NCI-H2171 (cell line): ENCODE measurements at regions not wholly inside any gene's neighbourhood (a gene's known extent, or its start where the extent isn't known, plus 50 kb on each side); places are given as distances from the start of the nearest gene placed in this dataset.

Experiments used
- DNase-seq: peaks from one replicate; lab custom pipeline; 2025; lab: John Stamatoyannopoulos, UW

GRCh38 chr14:55734731-55735130, 154.7 kb downstream of the KTN1 start:
- DNase-seq = no peak

DNA sequence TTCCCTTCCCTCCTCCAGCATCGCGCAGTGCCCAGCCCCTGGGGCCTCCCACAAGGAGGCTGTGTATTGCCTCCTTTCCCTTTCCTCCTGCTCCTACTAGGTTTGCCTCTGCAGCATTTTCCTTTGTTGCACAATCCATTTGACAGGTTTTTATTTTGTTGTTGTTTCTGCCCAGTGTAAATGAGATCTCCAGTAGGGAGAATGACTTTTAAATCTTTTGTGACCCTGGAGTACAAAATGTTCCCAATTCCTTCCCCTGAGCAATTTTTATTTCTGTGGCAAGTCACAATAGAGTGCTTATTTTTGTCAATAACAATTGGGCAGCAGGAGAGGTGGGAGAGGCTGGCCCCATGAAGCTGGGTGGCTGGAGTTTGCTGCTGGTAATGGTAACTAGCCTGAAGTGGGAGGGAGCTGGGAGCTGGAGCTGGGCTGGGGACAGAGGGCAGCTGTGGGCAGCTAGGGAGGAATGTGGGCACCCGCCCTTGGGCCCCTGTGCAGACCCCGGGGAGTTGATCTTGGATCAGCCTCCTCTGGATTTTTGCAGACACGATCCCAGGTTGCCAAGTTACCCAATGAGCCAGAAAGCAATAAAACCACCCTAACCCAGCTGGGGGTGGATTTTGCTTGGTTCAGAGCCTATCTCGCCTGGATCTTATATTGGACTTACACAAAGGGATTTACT, 160.1 kb downstream of the KTN1 start:
- DNase-seq = no peak

GRCh38 chr14:55740649-55740989, 160.6 kb downstream of the KTN1 start:
- DNase-seq = no peak

DNA sequence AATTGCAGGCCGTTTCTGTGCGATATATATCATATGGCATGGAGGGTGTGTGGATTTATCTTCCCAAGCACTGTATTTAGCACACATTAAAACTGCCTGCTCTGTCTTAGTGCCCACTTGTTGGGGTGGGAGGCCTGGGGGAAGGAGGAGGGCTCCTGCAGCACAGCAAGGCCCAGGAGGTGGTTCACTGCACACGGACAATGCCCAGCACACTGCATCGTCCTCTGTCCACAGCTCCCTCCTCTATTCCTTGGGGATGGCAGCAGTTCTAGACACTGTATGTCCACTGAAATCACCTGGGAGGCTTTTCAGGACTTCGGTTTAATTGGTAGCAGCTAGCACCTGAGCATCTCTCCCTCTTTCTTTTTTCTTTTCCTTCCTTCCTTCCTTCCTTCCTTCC, 161.2 kb downstream of the KTN1 start:
- DNase-seq = no peak

DNA sequence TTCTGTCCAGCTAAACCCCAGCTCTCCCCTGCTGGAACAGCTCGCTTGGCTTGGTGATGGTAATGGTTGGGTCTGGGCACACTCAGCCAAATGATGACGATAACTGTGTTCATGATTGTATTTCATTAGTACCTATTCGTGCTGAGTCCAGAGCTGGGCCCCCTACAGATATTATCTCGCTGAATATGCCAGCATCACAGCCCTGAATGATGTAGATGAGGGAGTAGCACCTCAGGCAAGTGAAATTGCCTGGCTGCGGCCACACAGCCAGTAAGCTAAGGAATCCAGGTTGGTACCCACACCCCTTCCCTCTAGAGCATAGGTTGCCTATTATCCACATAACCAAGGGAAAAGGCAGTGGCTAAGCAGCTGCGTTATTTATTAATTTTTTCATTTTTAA, 163.5 kb downstream of the KTN1 start:
- DNase-seq = no peak

DNA sequence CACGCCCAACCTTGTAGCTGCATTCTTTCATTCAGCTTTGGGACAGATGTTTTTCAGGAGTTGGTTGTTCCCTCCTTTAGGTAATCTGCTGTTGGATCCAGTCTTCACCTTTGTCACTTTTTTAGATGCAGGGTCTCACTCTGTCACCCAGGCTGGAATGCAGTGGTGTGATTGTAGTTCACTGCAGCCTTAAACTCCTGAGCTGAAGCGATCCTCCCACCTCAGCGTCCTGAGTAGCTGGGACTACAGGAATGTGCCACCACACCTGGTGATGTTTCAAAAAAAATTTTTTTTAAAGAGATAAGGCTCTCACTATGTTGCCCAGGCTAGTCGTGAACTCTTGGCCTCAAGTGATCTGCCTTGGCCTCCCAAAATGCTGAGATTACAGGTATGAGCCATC, 164.3 kb downstream of the KTN1 start:
- no peak for DNase-seq

GRCh38 chr14:55745906-55746305, 165.9 kb downstream of the KTN1 start:
- DNase-seq = no peak

DNA sequence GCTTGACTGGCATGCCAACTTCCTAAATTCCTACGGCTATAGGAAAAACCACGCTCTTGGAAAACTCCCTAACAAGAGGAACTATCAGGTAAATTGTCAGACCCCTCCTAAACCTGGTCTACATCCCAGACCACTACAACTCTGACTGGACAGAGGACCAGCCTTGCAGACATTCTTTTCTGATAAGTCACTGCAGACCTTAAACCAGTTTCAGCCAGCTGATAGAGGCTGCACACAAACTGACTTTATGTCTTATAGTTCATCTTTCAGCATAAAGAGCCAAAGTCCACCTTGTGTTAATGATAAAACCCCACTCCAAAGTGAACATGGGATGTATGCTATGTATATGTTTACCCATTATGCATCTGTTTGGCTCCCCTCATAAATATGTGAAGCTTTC, 166.6 kb downstream of the KTN1 start:
- no peak for DNase-seq

DNA sequence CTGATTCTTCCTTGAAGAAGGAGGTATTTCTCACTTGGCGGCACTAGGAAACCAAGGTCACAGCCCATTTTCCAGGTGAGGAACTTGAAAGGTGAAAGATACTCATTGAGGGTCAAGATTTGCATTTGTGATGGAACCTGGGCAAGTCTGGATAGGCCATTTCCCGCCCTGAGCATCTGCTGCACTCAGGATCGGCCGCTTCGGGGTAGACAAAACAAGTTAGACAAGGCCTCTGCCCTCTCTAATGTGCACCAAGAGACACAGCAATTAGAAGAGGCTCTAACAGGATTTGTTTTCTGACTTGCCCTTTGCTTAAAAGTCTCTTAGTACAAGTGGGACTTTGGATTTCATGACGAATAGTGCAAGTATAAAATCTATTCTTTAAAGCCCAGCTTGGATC, 167.2 kb downstream of the KTN1 start:
- no peak for DNase-seq

GRCh38 chr14:55749201-55749812, 169.3 kb downstream of the KTN1 start:
- DNase-seq = peak; percentile 6

GRCh38 chr14:55749946-55750345, 169.9 kb downstream of the KTN1 start:
- no peak for DNase-seq

DNA sequence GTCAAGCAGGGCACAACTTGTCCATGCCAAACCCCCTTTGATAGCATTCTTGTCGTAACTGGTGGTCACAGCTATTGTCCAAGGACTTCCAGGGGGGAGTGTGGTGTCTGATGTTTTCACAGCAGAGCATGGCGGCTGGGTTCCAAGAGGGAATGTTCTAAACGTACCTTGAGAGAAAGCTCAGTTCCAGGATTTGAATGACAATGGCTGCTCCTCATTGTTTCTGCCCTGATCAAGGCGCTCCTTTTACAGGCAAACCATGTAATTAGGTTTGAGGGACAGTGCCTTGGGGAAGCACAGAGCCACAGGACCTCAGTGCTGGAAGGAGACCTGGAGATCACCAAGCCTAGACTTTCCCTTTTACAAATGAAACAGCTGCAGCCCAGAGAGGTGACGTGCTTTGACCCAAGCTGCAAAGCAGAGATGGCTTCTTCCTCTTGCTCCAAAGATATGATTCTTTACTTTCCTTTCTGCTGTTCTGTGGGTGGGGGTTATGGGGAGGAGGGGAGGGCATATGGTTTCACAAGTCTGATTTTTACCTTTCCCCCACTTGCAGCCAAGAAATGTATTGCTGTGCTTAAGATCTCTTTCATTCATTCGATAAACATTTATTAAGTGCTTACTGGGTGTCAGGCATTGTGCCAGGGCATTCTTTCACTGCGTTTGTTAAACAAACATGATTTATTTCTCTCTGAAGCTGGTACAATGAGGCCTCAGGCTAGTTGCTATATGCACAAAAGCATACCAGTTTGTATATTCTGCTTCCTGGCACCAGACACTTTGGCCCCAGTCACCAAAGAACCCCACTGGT, 172.8 kb downstream of the KTN1 start:
- no peak for DNase-seq

GRCh38 chr14:55754471-55754870, 174.5 kb downstream of the KTN1 start:
- DNase-seq = no peak

DNA sequence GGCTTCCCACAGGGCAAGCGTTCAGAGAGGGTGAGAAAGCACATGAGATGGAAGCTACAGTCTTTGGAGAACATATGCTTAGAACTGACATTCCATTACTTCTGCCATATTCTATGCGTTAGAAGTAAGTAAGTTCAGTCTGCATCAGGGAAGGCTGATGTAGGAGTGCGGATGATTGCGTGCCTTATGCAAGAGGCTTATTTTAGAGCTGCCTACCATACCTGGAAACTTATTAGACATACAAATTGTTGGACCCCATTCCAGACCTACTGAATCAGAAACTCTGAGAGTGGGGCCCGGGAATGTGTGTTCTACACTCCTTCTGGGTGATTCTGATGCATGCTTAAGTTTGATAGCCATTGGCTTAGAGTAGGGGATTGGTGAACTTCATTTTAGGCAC, 174.9 kb downstream of the KTN1 start:
- no peak for DNase-seq

DNA sequence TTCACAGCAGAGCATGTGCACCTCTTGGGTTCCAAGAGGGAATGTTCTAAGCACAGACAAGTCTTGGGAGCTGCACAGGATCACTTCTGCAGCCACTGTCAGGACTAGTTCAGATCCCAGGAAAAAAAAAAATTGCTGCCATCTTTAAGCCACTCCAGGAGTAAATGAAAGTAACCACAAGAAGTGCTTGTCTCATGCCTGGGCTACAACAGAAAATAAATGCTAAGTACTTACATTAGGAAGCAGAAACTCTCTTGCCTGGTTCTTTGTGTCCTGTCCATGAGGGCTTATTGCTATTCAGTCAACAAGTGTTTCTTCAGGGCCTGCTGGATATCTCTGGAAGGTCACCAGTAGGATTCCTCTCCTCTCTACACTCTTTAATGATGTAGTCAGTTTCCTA, 176.1 kb downstream of the KTN1 start:
- DNase-seq = no peak

DNA sequence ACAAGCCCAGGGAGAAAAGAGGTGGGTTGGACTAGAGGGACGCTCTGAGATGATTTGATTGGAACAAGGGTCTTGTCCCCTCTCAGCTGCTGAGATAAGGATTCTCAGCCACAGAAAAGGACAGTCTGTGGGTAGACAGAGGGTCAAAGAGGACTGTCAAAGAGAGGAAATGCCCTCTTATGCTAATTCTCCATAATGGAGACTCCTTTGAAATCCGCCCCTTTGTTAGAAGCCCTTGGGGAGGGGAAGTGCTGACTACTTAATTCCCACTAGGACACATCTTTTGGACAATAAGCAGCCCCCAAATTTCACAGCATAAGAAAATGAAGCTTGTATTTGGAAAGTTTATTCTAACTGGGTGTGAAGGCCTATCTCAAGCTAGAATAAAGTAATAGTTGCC, 176.6 kb downstream of the KTN1 start:
- DNase-seq = no peak

GRCh38 chr14:55758796-55759195, 178.8 kb downstream of the KTN1 start:
- no peak for DNase-seq

GRCh38 chr14:55760789-55761566, 181.0 kb downstream of the KTN1 start:
- no peak for DNase-seq

DNA sequence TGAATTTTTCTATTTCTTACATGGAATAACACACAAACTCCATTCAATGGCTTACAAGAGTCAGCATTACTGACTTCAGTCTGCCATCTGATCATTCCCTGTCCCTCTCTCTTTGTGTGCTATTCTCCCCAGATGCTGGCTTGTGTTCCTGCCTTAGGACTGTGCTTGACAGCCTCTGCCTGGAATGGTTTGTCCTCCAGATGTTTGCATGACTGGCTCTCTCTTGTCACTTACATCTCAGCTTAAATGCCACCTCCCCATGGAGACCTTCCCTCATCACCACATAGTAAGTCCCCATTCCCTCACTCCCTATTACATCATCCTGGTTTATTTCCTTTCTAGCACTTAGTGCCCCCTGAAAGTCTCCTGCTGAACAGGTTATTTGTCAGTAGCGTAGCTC, 181.6 kb downstream of the KTN1 start:
- DNase-seq = no peak

DNA sequence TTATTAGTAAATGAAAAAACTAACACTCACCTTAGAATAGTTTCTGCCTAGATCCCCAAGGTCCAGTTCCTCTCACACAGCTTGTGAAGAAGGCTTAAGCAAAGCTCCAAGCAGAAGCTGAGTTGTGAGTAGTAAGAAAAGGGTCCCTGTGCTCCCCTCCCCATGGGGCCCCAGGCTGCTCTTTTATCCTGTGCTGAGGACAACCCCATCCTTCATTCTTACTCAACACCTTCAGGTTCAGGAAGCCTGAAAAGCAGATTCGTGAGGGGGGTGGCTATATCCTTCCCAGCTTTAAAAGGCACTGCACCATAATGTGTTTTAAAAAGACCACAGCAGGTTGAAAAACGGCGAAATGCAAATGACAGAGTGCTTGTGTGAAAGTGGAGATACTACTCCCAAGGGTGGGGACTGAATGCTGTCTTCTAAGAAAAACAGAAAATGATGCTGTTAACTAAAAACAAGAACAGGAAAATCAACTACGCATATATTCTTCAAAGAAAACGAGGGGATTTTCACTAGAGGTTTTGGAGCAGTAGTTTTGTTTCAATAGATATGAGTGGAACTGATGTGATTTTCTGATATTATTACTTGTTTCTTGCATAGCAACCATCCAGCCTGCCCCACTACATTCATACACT, 182.7 kb downstream of the KTN1 start:
- no peak for DNase-seq

DNA sequence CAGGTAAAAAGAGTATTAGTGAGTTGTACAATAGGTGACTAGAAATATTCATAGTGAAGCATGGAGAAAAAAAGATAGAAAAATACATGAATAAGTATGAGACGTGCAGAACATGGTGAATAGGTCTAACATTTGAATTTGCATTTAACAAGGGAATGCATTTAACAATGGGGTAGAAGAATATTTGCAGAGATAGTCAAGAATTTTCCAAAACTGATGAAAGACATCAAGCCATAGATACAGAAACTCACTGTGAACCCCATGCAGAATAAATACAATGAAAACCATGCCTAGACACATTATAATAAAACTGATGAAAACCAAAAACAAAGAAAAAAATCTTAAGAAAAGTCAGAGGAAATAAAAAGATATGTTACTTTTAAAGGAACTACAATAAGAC, 184.8 kb downstream of the KTN1 start:
- no peak for DNase-seq

- DNase-seq = no peak
Observed at GRCh38 chr14:55766071-55766470, 186.1 kb downstream of the KTN1 start.
